GM19238 (cell line): ENCODE measurements at regions not wholly inside any gene's neighbourhood (a gene's known extent, or its start where the extent isn't known, plus 50 kb on each side); places are given as distances from the start of the nearest gene placed in this dataset.
"Not testable (repeated sequence)": the region's sequence is repeated elsewhere in the genome, so short reads cannot be mapped to it uniquely, and the experiment has no call there.

Experiments used
- DNase-seq: peaks from one replicate; pipeline ENCODE4 v3.0.0; 2011; ENCODE audit warnings: low spot score; ENCODE audit not compliant: insufficient read length

DNA sequence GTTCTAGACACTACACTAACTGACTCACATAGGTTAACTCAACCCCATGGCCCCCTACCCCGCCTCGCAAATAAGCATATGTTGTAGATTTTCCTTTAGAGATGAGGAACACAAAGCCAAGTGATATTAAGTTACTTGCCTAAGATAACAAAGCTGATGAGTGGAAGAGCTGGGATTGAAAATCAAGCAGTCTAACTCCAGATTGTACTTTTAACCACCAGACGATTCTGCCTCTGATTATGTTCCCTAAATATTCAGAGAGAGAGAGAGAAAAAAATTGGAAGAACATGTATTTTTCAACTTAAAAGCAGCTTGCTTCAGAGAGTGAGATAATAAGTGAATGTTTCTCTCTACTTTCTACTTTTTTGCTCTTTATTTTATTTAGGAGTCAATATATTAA lies 66.9 kb upstream of the THBS1 start:
- DNase-seq = no peak

DNA sequence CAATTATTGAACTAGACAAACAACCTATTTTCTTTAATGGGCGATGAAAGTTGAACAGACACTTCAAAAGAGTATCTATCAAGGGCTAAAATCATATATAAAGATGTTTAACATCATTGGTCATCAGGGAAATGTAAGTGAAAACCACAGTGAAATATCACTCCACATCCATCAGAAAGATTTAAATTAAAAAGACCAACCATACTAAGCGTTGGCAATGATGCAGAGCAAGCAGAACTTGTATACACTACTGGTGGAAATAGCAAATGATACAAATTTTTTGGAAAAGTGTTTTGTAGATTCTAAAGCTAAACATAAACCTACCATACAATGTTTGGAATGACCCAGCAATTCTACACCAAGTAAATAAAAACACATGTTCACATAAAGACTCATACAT lies 65.9 kb upstream of the THBS1 start:
- DNase-seq = no peak

DNA sequence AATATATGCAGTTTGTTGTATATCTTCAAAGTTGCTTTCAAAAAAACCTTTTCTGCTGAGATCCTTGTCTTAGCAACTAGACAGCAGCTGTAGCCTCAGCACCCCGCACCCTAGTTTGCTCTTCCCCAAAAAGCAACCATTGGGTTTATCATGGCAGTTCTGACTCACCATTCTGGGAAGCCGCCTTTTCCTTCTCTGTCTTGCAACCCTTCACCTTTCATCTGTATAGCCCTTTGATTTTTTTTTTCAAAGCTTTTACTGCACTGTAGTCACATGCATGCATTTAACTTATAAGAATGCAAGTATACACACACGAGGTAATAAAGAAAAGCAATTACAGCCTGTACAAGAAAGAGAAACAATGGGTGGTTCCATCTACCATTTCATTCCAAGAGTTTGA lies 65.1 kb upstream of the THBS1 start:
- DNase-seq = no peak

DNA sequence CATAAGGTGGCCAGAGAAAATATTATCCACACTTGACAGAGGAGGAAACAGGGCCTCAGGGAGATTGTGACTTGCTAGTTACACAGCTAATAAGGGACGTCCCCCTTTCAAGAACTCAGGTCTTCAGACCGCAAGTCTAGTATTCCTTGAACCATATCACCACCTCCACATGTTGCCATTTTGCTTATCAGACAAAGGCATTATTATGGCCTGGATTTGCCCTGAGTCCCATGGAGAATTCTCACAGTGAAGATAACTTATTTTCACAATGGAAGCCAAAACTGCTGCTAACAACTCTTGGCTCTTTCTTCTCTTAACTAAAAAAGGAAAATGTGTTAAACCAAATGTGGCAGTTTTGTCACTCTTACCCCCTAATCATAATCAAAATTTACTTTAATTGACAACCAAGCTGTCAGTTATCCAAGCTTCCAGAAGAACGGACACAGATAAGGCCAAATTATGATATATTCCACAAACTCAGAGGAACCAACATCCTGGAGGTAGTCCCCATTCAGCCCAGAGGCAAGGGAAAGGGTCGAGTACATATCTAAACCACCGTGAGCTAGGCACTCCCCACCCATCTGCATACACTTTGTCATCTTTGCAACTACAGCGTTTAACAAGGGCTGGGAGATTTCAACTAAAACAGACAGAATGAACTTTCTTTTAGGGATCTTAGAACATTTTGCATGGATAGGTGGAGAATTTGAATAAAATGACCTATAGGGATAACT lies 63.6 kb upstream of the THBS1 start:
- no peak for DNase-seq

DNA sequence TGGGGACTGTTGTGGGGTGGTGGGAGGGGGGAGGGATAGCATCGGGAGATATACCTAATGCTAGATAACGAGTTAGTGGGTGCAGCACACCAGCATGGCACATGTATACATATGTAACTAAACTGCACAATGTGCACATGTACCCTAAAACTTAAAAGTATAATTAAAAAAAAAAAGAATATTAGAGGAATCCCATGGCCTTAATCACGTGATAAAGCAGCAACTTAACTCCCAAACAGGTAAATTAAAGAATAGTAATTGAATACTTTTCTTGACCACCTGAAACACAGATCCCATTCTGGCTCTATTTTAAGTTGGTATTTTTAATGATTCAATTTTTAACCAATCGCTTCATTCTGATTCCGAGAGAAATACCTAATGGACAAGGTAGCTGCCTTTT lies 56.9 kb upstream of the THBS1 start:
- not testable (repeated sequence) for DNase-seq

DNA sequence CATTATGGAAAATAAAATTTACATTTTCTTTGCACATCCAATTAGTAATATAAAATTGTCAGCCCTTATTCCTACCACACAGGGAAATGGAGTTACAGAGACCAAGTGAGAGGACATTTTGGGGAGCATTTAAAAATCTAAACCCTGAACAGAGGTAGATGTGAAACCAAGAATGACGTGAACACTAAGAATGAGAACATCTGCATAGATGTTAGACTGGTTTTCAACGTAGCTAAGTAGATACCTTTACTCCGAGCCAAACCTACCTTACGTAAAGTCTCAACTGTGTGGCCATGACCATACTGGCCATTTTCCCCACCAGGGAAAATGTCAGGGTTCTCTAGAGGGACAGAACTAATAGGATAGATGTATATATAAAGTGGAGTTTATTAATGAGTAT lies 51.4 kb upstream of the THBS1 start:
- DNase-seq = no peak

DNA sequence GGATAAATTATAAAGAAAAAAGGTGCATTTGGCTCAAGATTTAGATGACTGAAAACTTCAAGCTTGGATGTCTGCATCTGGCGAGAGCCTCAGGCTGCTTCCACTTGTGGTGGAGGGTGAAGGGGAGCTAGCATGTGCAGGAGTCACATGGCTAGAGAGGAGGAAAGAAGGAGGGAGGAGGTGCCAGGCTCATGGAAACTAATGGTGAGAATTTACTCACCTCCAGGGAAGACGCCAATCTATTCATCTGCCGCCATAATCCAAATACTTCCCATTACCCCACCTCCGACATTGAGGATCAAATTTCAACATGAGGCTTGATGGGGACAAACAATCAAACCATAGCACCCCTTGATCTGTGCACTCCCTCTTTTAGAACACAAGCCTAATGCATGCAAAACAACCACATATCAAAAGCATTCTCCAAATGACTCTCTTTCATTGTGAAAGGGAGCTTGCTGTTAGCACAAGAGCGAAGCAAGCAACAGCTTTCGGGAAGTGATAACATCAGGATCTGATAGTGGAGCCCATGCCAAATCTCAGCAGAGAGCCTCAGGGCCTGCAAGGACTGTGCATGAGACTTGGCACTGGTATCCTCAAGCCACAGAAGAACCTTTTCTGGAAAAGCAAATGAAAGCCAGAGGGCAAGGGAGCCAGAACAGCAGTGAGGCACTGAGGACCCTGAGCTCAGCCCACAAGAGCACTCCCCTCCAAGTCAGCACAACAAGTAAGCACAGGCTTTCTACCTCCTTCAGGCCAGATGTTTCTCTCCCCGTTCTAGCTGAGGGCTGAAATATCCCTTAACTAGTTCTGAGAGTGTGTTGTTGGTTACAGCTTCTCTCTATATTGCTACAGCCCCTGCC lies 50.2 kb upstream of the THBS1 start:
- no peak for DNase-seq
